OCI-LY7 (cell line): ENCODE measurements at regions not wholly inside any gene's neighbourhood (a gene's known extent, or its start where the extent isn't known, plus 50 kb on each side); places are given as distances from the start of the nearest gene placed in this dataset.

Experiments
- BruUV-seq: library from RNA; stranded (reverse); fragments of 400-500 nt; replicated peaks from 2 replicates; lab custom pipeline; 2021; lab: Mats Ljungman, UMichigan
- CTCF ChIA-PET: fragments of 300-600 bp; sonication (Branson Sonifier 250); formaldehyde crosslinking; loops from one replicate; lab custom pipeline; 2022; ENCODE audit warnings: antibody characterized with exemption; ENCODE audit not compliant: unreplicated experiment; lab: Charles Lee
- POLR2A ChIA-PET: fragments of 300-600 bp; sonication (Branson Sonifier 250); formaldehyde crosslinking; loops from one replicate; lab custom pipeline; 2022; ENCODE audit warnings: antibody characterized with exemption; lab: Charles Lee
- DNase-seq: peaks from one replicate; pipeline ENCODE4 v3.0.0-alpha.2; 2015; ENCODE audit warnings: low spot score
- H2AFZ ChIP-seq: fragments of 200-600 bp; sonication (generic), shearing (Covaris generic); 2 replicates; pipeline ENCODE4 v1.6.1; 2014; ENCODE audit warnings: mild to moderate bottlenecking, antibody characterized with exemption, low read length, moderate library complexity
- H3K27ac ChIP-seq: fragments of 200-600 bp; sonication (generic); 2 replicates; pipeline ENCODE4 v1.5.1; 2014; ENCODE audit warnings: mixed run types, low read depth, mild to moderate bottlenecking, moderate library complexity, low read length, inconsistent platforms; ENCODE audit not compliant: poor library complexity, severe bottlenecking
- H3K36me3 ChIP-seq: fragments of 200-600 bp; sonication (generic); 2 replicates; pipeline ENCODE4 v1.6.1; 2014; ENCODE audit warnings: mild to moderate bottlenecking, antibody characterized with exemption, low read length, moderate library complexity, mixed read lengths; ENCODE audit not compliant: insufficient read depth
- H3K4me1 ChIP-seq: fragments of 200-600 bp; sonication (generic); 2 replicates; pipeline ENCODE4 v1.5.1; 2014; ENCODE audit warnings: mild to moderate bottlenecking, low read length; ENCODE audit not compliant: insufficient read depth, poor library complexity, severe bottlenecking
- H3K4me2 ChIP-seq: fragments of 200-600 bp; sonication (generic); 2 replicates; pipeline ENCODE4 v1.6.1; 2014; ENCODE audit warnings: mild to moderate bottlenecking, low read length
- H3K4me3 ChIP-seq: fragments of 200-600 bp; sonication (generic); 2 replicates; pipeline ENCODE4 v1.5.1; 2014; ENCODE audit warnings: mild to moderate bottlenecking, low read depth, low read length; ENCODE audit not compliant: poor library complexity, severe bottlenecking
- H3K79me2 ChIP-seq: fragments of 200-600 bp; sonication (generic); 2 replicates; pipeline ENCODE4 v1.6.1; 2016; ENCODE audit warnings: low read depth, mild to moderate bottlenecking, low read length, moderate library complexity, mixed read lengths; ENCODE audit not compliant: insufficient read depth
- H3K9me2 ChIP-seq: fragments of 200-600 bp; sonication (generic); 2 replicates; pipeline ENCODE4 v1.6.1; 2016; ENCODE audit warnings: mild to moderate bottlenecking, low read length, mixed read lengths; ENCODE audit not compliant: insufficient read depth
- H3K9me3 ChIP-seq: fragments of 200-600 bp; sonication (generic); 2 replicates; pipeline ENCODE4 v1.6.1; 2014; ENCODE audit warnings: mild to moderate bottlenecking, mixed run types, low read length, mixed read lengths
- H4K20me1 ChIP-seq: fragments of 200-600 bp; sonication (generic); 2 replicates; pipeline ENCODE4 v1.6.1; 2014; ENCODE audit warnings: mild to moderate bottlenecking, antibody characterized with exemption, low read length, moderate library complexity, mixed read lengths; ENCODE audit not compliant: insufficient read depth
- CTCF ChIP-seq: fragments of 200-600 bp; sonication (generic); conservative IDR thresholded peaks from 2 replicates; pipeline ENCODE4 v1.5.1; 2014; ENCODE audit warnings: mild to moderate bottlenecking, antibody characterized with exemption, low read length, moderate library complexity, mixed read lengths
- EZH2phosphoT487 ChIP-seq: fragments of 200-600 bp; sonication (generic); IDR thresholded peaks from 2 replicates; pipeline ENCODE4 v1.6.1; 2018; ENCODE audit warnings: low read depth, borderline replicate concordance, mild to moderate bottlenecking, mixed run types, antibody characterized with exemption, low read length, moderate library complexity, mixed read lengths
- intact Hi-C: fragments of 100-400 bp; cut with micrococcal nuclease; formaldehyde crosslinking; loops from one replicate; pipeline ENCODE4 v1.10.0; 2022; ENCODE audit not compliant: unreplicated experiment

- DNase-seq: no peak
- Histone ChIP-seq H3K79me2 (no peaks in the 10 kb centered on the region), H3K4me2 (no peak overlapping the region), H3K4me1 (no peaks in the 10 kb centered on the region), H3K9me3 (no peaks in the 10 kb centered on the region), H3K27ac (no peak overlapping the region), H4K20me1 (no peaks in the 10 kb centered on the region), H3K4me3 (no peak overlapping the region), H3K36me3 (no peaks in the 10 kb centered on the region), H2AFZ (no peak overlapping the region), H3K9me2 (no peaks in the 10 kb centered on the region)
- intact Hi-C loops: loop anchor here (5.0 kb wide), 1 partner anchor 117 kb away; the partner anchor contains the start of gene NCOR2
- ChIA-PET POLR2A (no interaction called here), CTCF (no interaction called here)
- no TSS peak for BruUV-seq
- no peak for TF ChIP-seq CTCF
- TF ChIP-seq EZH2phosphoT487: no peak
These were observed 117.1 kb upstream of the NCOR2 start for GRCh38 chr12:124684496-124684895.

GRCh38 chr12:124683152-124684124 lies 116.0 kb upstream of the NCOR2 start:
- Histone ChIP-seq H3K4me2 (no peak overlapping the region), H4K20me1 (no peaks in the 10 kb centered on the region), H3K9me2 (no peaks in the 10 kb centered on the region), H2AFZ (no peak overlapping the region), H3K9me3 (no peaks in the 10 kb centered on the region), H3K27ac (no peak overlapping the region), H3K79me2 (no peaks in the 10 kb centered on the region), H3K4me1 (no peaks in the 10 kb centered on the region), H3K4me3 (no peak overlapping the region), H3K36me3 (no peaks in the 10 kb centered on the region)
- intact Hi-C loops: loop anchor here (5.0 kb wide), 1 partner anchor 116 kb away; the partner anchor contains the start of gene NCOR2
- TF ChIP-seq EZH2phosphoT487 (no peak), CTCF (no peak)
- POLR2A ChIA-PET: no interaction called here
- DNase-seq: no peak
- no TSS peak for BruUV-seq
- CTCF ChIA-PET: no interaction called here
